GM18520 (cell line): ENCODE measurements at regions not wholly inside any gene's neighbourhood (a gene's known extent, or its start where the extent isn't known, plus 50 kb on each side); places are given as distances from the start of the nearest gene placed in this dataset.

Source experiments
- ATAC-seq: cut with Tn5 transposase; IDR thresholded peaks from one replicate; pipeline ENCODE4 v1.9.1; 2021; ENCODE audit not compliant: unreplicated experiment

DNA sequence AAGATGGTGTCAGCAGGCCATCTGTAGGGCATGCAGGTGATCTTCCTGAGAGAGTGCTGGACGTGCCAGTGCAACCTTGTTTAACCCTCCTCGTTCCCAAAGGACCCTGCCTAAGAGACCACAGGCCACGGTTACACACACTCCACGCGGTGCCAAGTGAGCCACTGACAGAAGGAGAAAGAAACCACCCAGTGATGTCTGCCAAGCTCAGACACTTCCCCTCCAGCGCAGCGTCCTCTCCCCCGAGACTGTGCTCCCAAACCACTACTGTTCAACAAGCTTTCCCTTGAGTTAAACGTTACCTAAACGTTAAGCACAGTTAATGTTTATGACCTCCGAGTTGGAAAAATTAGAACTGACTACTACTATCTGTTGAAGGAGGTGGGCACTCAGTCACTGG lies 119.1 kb upstream of the NCK2 start:
- no peak for ATAC-seq

DNA sequence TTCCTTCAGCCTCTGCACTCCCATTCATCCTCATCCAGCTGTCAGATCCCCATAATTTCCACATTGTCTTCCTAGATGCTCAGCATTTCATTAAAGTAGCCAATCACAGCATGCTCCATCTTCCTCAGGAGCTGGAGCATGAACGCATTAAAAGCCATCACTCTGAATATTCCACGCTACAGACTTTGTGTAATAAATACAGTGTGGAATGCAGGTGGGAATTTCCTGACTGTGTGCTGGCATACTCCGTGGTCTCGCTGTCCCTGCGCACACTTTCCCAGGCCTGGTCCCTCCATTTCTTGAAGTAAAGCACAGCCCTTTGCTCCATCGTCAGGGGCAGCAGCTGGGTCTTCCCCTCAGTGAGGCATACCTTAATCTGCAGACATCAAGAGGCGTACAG lies 123.7 kb upstream of the NCK2 start:
- ATAC-seq: no peak

DNA sequence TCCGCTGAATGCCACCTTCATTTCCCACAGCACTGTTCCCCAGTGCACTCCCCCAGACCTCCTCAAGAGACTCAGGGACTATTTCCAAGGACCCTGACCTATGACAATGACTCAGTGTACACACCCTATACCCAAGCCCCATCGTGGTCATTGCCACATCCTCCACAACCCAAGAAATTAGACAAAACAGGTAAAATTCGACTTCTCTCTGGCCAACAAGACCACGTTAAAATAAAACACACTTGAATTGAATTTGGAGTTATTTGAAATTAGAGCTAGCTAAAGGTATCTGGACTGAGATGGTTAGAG lies 126.4 kb upstream of the NCK2 start:
- ATAC-seq: no peak

DNA sequence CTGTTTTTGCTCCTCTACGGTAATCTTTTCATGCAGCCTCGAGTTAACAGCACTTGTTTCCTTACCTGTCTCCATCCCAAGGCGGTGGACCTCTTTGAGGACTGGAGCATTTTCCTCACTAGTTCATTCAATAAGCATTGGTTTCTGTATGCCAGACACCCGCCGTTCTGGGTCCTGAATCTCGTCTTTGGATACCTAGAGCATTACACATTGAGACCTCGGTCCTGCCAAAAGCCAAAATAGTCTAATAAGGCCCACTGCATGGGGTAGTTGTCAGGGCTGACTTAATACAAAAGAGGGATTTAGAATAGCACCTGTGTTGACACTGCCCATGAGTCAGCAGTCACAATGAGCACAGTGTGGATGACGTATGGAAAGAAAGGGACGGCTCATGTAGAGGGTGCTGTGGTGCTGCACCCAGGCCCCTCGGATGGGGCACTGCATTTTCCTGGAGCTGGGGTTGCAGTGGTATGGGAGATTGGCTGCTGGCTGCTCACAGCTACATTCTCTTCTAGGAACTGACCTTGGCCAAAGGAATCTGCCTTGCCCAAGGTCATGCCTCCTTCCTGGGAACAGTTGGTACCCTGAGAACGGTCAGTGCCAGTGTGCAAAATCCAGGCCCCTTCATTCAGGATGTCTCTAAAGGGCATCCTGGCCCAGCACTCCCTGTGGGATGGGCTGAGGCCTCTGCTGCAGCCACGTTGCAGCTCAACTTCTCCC lies 126.9 kb upstream of the NCK2 start:
- ATAC-seq: no peak

DNA sequence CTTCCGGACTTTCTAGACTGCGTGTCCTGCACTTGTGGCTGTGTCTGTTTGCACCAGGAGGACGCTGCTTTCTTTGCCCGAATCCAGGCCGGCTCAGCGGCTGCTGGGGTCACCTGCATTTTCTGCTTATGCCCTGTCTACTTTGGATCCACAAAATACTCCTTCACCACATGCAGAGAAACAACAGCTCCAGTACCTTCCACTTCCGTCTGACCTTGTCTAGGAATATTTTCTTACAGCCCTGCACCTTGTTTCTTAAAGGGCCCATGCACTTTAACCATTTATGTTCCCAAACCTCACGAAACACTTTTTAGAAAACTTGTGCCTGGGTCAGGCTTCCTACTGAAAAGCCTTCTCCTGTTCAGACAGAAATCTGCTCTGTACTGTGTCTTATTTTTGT lies 129.4 kb upstream of the NCK2 start:
- ATAC-seq: no peak

DNA sequence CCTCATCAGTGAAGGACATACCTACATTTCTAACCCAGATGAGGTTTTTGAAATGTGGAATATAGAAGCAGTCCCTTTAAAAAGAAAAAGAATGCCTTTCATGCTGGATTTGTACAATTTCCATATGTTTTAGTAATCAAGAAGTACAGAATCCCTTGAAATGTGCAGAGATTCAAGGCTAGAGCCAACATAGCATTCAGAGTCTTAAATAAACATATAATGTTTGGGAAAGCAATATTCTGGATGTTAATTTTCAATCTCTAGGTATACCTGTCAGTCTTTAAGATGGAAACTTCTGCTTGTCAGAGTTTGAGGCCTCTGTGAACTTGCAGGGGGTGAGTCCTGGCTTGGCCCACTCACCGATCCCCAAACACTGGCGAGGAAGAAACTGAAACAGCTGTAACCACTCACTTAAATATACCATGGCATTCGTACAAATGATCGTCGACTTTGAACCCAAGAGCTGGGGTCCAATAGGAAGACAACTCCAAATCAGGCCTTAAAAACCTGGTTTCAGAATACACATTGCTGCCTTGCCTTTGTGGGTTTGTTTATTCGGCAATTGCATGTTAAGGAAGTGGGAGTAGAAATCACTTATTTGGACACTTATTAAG lies 132.8 kb upstream of the NCK2 start:
- ATAC-seq: no peak

DNA sequence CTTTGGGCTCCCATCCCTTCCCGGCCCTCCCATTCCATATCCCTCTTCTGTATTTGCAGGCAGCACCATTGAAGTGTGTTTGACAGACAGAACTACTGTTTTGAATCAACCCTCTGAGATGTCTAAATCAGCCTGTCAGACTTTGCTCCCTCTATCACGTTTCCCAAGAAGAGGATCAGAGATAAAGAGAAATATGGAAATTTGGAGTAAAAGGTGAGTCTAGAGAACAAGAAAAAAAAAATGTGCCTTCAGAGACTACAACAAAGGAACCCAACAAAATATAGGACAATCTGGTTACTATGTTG lies 133.4 kb upstream of the NCK2 start:
- ATAC-seq: no peak

DNA sequence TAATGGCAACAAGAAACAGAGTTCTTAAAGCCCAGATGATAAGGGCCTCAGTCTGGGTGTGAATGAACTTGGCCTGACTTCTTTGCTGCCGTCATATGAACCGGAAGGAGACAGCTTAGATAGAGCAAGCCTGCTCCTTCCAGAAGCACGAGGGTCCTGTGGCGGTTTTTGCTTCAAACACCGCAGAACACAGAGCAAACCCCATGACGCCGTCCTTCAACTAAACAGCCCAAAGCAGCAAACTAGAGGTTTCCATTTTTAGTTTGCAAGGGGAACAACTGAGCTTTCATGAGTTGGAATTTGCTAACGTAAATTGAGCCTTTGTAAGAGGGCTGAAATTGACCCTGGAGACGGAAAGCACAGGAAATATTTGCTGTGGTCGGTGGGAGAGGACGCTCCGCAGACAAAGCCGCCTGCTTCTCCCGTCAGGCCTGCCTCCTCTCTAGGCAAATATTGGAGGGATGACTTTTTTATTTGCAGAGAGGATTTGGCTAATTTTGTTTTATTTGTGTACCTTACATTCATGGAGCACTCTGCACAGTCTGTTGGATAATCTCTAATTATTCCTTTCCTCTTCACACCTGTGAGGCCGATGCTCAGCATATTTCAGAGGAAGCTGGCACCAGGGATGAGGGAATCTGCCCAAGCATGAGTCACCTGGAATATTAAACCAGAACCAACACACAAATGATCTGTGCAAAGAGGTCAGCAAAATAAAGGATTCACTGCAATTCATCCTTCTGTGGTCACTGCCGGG lies 134.0 kb upstream of the NCK2 start:
- ATAC-seq: no peak

DNA sequence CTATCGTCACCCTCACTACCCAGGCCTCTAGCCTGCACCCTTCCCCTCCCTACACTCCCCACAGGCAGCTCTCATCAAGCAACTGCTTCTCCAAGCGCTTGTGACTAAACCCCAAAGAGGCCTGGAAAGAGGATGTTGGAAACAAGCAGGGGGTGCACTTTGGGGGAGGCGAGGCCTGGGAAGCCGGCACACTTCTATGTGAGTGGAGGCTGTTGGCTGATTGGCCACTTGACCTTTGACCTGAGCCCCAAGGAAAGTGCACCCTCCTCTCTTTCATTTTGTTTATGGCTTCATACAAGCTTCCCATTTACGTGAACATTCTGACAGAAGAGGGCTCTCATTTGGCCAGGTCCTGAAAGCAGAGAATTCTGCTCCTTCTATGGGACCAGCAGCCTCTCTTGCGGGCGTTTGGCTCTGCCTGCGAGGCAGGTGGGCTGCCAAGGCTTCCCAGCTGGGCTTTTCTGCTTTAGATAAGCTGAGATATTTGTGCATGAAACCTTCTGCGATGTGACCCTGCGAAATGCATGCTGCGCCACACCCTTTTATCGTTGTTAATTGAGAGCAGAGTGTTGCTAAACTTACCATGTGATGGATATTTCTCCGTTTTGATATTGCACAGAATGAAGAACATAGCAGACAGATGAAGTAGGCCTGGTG lies 134.8 kb upstream of the NCK2 start:
- ATAC-seq: no peak

DNA sequence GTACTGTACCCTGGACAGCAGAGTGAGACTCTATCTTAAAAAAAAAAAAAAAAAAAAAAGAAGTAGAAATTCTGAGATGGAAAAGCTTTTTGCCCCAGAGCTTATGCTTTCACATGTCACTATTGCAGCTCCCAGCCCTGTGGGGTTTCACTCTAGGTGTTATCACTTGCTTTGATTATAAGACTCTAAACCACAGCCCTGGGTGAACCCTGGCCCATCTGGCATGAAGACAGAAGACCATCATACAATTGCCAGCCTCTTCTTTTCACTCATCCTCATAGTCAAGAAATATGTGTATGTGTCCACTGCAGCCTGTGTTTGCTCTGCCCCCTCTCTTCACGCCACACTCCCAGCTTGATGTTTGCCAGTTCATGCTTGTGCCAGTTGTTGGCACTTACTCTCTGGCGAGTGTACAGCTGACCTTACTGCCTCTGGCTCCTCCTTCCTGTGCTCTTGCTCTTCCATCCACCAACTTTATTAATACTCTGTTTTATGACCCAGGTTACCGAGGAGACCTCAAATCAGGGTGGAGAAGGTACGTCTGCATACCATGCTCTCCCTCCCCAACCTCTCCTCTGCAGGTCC lies 136.7 kb upstream of the NCK2 start:
- no peak for ATAC-seq

DNA sequence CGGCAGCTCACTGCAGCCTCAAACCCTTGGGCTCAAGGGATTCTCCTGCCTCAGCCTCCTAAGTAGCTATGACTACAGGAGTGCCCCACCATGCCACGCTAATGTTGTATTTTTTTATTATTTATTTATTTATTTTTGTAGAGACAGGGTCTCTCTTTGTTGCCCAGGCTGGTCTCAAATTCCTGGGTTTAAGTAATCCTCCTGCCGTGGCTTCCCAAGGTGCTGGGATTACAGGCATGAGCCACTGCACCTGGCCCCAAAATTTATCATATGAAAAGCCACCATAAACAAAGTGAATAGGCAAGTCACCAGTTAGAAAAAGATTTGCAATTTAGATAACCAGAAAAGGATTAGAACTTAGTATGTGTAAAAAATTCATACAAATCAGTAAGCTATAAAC lies 138.6 kb upstream of the NCK2 start:
- ATAC-seq: no peak

DNA sequence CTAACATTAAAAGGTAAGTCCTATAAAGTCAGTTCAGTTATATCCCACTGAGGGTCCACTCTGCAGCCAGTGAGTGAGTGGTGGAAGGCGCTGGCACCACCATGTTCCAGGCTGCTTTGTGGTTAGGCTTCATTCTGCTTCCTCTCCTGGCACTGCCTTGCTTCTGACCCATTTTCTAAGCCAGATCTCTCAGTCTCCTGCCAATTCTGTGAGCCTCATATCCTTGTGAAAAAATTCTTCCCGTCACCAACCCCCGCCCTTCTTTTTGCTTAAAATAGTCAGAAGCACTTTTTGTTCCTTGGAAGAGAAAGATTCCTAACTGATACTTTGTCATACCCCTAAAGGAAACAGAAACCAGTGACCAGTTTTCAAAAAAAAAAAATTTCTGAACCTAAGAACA lies 139.8 kb upstream of the NCK2 start:
- no peak for ATAC-seq

DNA sequence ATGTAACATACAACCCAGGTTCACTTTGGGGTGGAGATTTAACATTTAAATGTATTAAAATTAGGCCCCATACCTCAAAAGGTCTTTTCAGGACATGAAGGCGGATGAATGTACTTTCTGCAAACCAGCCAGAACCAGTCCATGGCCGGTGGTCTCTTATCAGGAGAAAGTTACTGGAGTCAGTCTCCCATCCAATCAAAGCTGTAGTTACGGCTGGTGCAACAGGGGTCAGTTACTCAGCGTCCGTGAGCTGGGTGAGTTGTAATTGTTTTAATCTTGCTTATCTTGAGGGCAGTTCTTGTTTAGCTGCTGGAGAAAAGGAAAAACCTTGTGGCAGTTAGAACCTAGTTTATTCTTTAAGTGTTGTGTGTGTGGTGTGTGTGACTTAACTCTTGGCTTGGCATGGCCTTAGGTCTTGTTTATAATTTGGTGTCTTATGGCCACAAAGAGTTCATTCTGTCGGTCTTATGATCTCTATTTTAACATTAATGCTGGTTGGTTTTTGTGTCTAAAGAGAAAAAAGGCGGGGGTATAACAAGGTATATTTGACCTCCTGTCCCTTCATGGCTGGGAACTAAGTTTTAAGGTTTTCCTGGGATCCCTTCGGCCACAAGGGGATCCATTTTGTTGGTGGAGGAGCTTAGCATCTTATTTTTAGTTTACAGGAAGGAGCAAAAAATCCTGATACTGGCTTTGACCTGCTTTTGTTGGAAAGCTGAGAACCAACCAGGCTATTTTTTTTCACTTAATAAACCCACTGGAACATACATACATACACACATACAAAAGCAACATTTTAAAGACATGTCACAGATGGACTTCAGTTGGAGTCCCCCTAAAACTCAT lies 143.5 kb upstream of the NCK2 start:
- ATAC-seq: no peak

DNA sequence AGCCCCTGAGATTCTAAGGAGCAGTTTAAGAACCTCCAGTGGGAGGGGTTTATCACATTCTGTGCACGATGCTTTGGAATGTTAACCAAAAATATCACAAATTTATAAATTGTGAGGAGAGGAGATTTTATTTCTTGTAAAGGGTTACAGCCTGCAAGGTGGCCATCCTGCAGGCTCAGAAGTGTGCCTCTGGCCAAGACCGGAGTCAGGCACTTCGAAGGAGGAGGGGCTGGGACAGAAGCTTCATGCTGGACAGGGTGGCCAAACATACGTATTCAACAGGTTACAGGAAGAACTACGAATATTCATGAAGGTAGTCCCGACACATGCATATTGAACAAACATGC lies 144.1 kb upstream of the NCK2 start:
- no peak for ATAC-seq

DNA sequence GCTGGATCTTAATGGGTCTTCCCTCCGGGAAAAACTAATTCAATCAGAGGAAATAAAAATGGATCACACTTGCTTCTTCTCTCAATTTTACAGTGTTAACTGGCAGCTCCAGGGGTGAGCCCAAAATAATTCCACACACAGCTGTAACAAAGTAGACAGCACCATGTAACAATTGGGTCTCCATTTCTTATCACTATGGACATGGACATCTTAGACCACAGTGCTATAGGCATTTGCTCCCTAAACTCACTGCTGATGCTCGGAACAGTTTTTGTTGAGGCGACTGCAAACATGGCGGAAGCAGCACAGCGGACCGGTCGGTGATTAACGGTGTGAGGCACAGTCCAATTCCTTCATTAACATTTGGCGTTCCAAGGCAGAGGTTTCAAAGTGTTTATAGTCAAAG lies 144.7 kb upstream of the NCK2 start:
- no peak for ATAC-seq

DNA sequence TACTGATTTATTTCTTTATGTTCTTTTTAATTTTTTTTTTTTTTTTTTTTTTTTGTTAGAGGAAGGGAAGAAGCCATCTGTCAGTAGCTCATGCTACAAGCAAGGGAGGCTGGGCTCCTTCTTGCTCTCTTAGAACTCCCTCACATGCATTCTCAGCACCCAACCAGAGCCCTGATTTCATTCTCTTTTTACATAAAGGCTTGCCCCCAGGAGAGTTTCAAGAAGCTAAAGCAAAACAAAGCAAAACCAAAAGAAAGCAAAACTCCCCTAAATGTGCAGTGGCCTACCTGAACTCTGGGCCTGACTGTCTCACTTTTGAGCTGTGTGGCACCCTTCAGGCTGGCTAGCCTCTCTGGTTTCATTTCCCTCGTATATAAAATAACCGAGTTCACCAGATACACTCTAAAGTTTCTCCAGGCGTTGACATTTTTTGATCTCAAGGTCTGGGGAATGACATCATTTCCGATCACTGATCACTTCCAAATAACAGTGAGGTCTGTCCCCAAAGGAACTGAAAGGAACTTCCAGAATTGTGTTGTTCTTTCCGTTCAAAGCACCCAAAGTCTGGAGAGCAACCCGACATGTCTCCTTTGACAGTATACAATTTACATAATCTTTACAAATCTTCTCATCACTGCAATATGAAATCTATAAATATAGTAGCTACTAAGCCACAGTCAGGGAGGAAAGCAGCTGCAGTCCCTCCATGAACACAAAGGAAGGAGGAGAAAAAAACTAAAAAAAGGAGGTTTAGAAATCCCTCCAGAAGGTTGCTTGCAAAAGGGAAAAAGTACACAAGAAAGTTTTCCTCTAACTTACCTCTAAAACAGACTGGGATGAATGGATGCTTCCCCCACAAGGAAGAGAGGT lies 145.6 kb upstream of the NCK2 start:
- no peak for ATAC-seq

DNA sequence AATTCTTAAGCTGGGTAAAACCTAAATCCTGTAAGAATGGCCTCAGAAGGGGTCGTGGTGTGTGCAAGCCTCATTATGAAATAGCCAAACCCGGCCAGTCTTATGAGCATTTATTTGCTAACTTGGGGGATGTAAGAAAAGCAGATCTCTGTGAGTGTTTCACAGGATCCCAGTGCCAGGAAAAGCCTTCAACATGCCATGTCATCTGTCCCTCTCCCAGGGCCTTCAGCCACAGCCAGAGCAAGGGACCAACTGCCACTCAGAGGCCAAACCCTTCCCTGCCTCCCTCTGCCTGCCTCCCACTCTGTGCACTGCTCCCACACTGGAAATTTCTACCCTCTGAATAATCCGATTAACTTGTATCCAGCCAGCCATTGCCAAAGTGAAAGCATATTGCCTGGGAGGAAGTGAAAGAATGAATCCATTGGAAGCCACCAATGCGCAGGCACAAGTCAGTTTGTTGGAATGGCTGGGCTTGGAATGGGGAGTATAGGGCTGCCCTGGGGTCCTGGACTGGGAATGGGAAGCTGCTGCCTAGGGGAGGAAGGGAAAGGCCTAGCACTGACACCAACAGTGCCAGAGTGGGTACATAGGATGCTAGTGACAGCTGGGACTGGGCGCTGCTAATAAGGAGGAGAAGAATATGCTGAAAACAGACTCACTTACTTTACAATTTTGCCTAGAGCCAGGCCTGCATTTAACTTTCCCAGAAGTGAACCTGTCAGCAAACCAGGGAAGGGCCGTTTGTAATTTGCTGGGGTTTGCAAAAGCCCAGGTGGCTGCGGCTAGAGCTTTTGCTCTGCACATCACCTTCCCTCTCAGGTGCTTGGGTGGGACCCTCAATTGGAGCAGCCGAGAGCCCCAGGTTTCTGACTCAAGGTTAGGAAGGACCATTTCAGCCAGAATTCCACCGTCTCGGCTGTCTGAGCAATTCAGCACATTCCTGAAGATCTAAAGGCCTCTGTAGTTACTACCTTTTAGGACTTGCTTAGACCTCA lies 146.6 kb upstream of the NCK2 start:
- ATAC-seq: no peak

DNA sequence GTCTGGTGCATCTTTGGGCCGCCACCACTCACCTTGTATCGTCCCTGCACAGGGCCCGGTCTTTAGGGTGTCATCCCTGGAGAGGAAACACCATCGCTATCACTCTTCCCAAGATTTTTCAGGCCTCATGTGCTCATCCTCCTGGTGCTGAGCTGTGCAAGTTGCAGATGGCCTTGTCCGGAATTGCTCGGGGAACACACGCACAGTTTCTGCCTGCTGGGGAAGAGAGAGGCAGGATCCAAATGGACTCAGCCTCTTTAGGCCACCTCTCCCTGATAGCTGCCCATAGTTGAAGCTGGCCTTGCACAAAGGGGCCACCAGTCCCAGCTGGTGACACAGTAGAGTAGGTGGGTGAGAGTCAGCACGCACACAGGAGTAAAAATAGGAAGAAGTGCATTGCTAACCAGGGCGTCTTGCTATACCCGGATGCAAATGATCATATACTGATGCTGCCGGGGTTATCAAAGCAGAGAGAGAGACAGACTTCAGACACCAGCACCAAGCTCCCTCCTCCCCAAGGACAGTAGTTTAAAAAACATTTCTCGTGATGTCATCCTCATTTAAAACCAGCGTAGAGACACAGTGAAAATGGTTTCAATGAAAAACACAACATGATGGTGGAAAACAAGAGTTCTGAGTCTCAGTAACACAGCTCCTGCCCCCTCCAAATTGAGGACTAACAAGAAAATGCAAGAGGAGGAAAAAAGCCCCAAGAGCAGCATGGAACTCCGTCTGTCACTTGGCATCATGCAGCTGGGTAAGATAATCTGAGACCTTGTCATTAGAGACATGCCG lies 147.5 kb upstream of the NCK2 start:
- no peak for ATAC-seq
